ENCODE measurements at regions not wholly inside any gene's neighbourhood (a gene's known extent, or its start where the extent isn't known, plus 50 kb on each side); places are given as distances from the start of the nearest gene placed in this dataset.

DNA sequence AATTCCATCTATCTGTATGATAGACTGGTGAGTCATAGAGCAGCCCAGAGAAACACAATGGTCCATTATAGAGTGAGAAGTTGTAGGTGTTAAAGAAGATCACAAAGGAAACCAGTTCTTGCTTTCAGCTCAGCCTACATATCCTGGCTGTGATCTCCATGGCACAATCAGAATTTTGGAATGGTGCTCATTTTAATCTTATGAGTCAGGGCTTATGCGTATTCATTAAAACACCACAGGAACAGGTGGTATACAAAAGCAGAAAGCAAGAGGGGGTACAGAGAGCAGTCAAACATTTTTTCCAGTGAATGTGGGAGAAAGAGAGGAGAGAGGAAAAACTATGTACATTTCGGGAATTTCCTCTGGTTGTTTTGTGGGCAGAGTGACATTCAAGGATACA, 126.9 kb downstream of the MFAP3L start:
- intact Hi-C loops (cut with micrococcal nuclease; ENCODE audit: unreplicated experiment): no loop called here
- Histone ChIP-seq H3K4me2 (ENCODE audit: control insufficient read depth, insufficient read depth) (no peak overlapping the region), H3K27ac (ENCODE audit: control insufficient read depth, insufficient read depth) (no peak overlapping the region), H3K4me3 (no peak overlapping the region), H4K20me1 (ENCODE audit: control insufficient read depth, insufficient read depth) (no peaks in the 10 kb centered on the region), H3K4me1 (ENCODE audit: control insufficient read depth, insufficient read depth, low read length) (no peaks in the 10 kb centered on the region), H3K27me3 (replicated peaks in 1 of 2; ENCODE audit: control insufficient read depth in 2 of 2, insufficient read depth in 2 of 2, low read length in 1 of 2) (no peaks in the 10 kb centered on the region), H3K9me3 (replicated peaks; ENCODE audit: control insufficient read depth, insufficient read depth, low read length) (no peaks in the 10 kb centered on the region), H3K36me3 (ENCODE audit: control insufficient read depth in 2 of 2, insufficient read depth in 2 of 2, low read length in 1 of 2) (no peaks in the 10 kb centered on the region), H3K9ac (ENCODE audit: control insufficient read depth, insufficient read depth, low read length) (no peak overlapping the region), H2AFZ (ENCODE audit: control insufficient read depth, low read depth, low read length) (no peak overlapping the region), H3K79me2 (ENCODE audit: control insufficient read depth, insufficient read depth, low read length) (no peaks in the 10 kb centered on the region)
- ATAC-seq (no peak), FAIRE-seq (no peak), DNase-seq (ENCODE audit: low read depth, low spot score) (no peak)
- BruUV-seq (replicated peaks): no TSS peak
- in situ Hi-C loops (cut with MboI): no loop called here
- ChIA-PET CTCF (interaction anchor here (1.5 kb wide), 1 partner anchor 10 kb away, joined by 3 read pairs; no protein-coding TSS in a partner anchor), POLR2A (no interaction called here), RAD21 (ENCODE audit: unreplicated experiment) (no interaction called here), SMC1A (ENCODE audit: uncharacterized antibody, unreplicated experiment) (no interaction called here)
- TF ChIP-seq MYC (IDR thresholded peaks at IDR 0.05; ENCODE audit: insufficient read depth, insufficient read length, insufficient replicate concordance, low read length, severe bottlenecking) (no peak), EP300 (IDR thresholded peaks at IDR 0.05; ENCODE audit: borderline replicate concordance in 1 of 2, control insufficient read depth in 1 of 2, low read depth in 2 of 2, low read length in 2 of 2) (no peak), SMAD1 (IDR thresholded peaks at IDR 0.05; ENCODE audit: low read depth, partially characterized antibody) (no peak), ZNF274 (IDR thresholded peaks at IDR 0.05; ENCODE audit: insufficient read depth, insufficient read length) (no peak), GABPA (IDR thresholded peaks at IDR 0.05; ENCODE audit: low read depth) (no peak), LARP7 (IDR thresholded peaks at IDR 0.05) (no peak), SIN3A (IDR thresholded peaks at IDR 0.05; ENCODE audit: low read depth, low read length) (no peak), SP1 (IDR thresholded peaks at IDR 0.05; ENCODE audit: low read depth, low read length) (no peak), FOXK2 (IDR thresholded peaks at IDR 0.05) (no peak), WRNIP1 (IDR thresholded peaks at IDR 0.05; ENCODE audit: borderline replicate concordance, low read depth, low read length) (no peak), RELB (IDR thresholded peaks at IDR 0.05; ENCODE audit: low read depth) (no peak), STAT3 (IDR thresholded peaks at IDR 0.05; ENCODE audit: low read depth, low read length) (no peak), ETV6 (conservative IDR thresholded peaks at IDR 0.05 in 1 of 2, IDR thresholded peaks at IDR 0.05 in 1 of 2; ENCODE audit: borderline replicate concordance in 1 of 2, low read depth in 1 of 2) (no peak), SUPT20H (IDR thresholded peaks at IDR 0.05; ENCODE audit: borderline replicate concordance, control insufficient read depth, low read depth, low read length) (no peak), USF1 (IDR thresholded peaks at IDR 0.05; ENCODE audit: borderline replicate concordance, extremely low read length, insufficient read depth, low read depth, low read length) (no peak)
- 58% methylated on average over 2 of the region's 2 CpGs for WGBS (ENCODE audit: insufficient coverage, insufficient replicate concordance, low lambda C conversion rate, missing lambda C conversion rate)

All from GM12878 (cell line).